ENCODE measurements at regions not wholly inside any gene's neighbourhood (a gene's known extent, or its start where the extent isn't known, plus 50 kb on each side); places are given as distances from the start of the nearest gene placed in this dataset.

DNA sequence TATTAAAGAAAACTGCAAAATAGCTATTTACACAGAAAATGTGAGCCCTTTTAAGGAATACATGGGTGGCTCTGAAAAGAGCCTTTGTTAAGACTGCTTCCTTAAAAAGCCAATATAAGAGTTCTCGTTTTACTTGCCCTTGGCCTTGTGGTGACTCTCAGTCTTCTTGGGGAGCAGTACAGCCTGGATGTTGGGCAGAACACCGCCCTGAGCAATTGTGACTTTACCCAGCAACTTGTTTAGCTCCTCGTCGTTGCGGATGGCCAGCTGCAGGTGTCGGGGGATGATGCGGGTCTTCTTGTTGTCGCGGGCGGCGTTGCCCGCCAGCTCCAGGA, 111.5 kb downstream of the HFE start:
- Histone ChIP-seq H3K27ac (ENCODE audit: low read depth, low read length) (peak overlapping the region; percentile 95), H3K27me3 (ENCODE audit: insufficient read depth, low read length, poor library complexity, severe bottlenecking) (no peaks in the 10 kb centered on the region), H3K4me3 (ENCODE audit: low read length) (peak overlapping the region; percentile 84), H3K36me3 (ENCODE audit: insufficient read depth, low read length) (no peaks in the 10 kb centered on the region), H3K4me1 (ENCODE audit: insufficient read depth, low read length) (peaks cover 19% of the 10 kb centered on the region), H3K9me3 (ENCODE audit: low read length) (no peaks in the 10 kb centered on the region)
- Mint-ChIP-seq H3K4me3 (peak overlapping the region; percentile 95 to 99 (median 96)), H3K36me3 (peaks cover 0 to 26% (median 0%) of the 10 kb centered on the region in 3 donors), H3K9me3 (no peaks in the 10 kb centered on the region), H3K27ac (peak overlapping the region; percentile 93 to 100 (median 98)), H3K27me3 (peaks cover 0 to 4% of the 10 kb centered on the region in 2 donors), H3K4me1 (peaks cover 33 to 61% (median 58%) of the 10 kb centered on the region in 3 donors)
- ChIA-PET POLR2A (interaction anchor here (0.7 to 8.9 kb wide), 40 partner anchors 9 to 1695 kb away, joined by 3 to 426 read pairs (median 10); a partner anchor contains a TSS), CTCF (interaction anchor here (1.0 to 7.9 kb wide), 19 partner anchors 10 to 1610 kb away, joined by 3 to 114 read pairs (median 8); a partner anchor contains a TSS)
- no peak for DNase-seq

DNA sequence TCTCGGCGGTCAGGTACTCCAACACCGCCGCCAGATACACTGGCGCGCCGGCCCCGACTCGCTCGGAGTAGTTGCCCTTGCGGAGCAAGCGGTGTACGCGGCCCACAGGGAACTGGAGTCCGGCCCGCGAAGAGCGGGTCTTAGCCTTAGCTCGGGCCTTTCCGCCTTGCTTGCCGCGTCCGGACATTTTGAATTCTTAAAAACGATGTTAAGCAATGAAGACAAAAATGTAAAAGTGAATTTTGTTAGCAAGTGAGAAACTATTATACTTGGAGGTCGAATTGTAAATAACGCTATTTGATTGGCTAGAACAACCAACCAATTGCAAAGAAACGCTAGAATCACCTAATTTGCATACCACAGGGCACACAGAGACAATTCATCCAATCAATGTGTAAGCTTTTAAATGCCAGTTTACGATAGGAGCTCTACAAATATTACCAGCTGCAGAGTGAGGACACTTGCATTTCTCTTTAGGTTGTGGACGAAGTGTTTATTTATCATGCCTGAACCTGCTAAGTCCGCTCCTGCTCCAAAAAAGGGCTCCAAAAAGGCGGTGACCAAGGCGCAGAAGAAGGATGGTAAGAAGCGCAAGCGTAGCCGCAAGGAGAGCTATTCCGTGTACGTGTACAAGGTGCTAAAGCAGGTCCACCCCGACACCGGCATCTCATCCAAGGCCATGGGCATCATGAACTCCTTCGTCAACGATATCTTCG, 112.0 kb downstream of the HFE start:
- peak overlapping the region; percentile 93 to 100 (median 98) for H3K27ac Mint-ChIP-seq
- H3K9me3 Mint-ChIP-seq: no peaks in the 10 kb centered on the region
- Histone ChIP-seq H3K4me3 (ENCODE audit: low read length) (peak overlapping the region; percentile 84), H3K27me3 (ENCODE audit: insufficient read depth, low read length, poor library complexity, severe bottlenecking) (no peaks in the 10 kb centered on the region), H3K27ac (ENCODE audit: low read depth, low read length) (peak overlapping the region; percentile 95), H3K36me3 (ENCODE audit: insufficient read depth, low read length) (no peaks in the 10 kb centered on the region), H3K4me1 (ENCODE audit: insufficient read depth, low read length) (peaks cover 22% of the 10 kb centered on the region), H3K9me3 (ENCODE audit: low read length) (no peaks in the 10 kb centered on the region)
- H3K4me1 Mint-ChIP-seq: peaks cover 37 to 60% (median 60%) of the 10 kb centered on the region in 3 donors
- peaks cover 0 to 26% (median 0%) of the 10 kb centered on the region in 3 donors for H3K36me3 Mint-ChIP-seq
- peak; percentile 47 to 91 (median 85) for DNase-seq
- H3K27me3 Mint-ChIP-seq: peaks cover 0 to 4% of the 10 kb centered on the region in 2 donors
- ChIA-PET POLR2A (interaction anchor here (0.5 to 8.9 kb wide), 43 partner anchors 9 to 1694 kb away, joined by 3 to 426 read pairs (median 10); partner anchors contain the start of gene HFE), CTCF (interaction anchor here (1.0 to 7.9 kb wide), 17 partner anchors 11 to 1610 kb away, joined by 3 to 114 read pairs (median 8); a partner anchor contains a TSS)
- peak overlapping the region; percentile 95 to 99 (median 96) for H3K4me3 Mint-ChIP-seq

DNA sequence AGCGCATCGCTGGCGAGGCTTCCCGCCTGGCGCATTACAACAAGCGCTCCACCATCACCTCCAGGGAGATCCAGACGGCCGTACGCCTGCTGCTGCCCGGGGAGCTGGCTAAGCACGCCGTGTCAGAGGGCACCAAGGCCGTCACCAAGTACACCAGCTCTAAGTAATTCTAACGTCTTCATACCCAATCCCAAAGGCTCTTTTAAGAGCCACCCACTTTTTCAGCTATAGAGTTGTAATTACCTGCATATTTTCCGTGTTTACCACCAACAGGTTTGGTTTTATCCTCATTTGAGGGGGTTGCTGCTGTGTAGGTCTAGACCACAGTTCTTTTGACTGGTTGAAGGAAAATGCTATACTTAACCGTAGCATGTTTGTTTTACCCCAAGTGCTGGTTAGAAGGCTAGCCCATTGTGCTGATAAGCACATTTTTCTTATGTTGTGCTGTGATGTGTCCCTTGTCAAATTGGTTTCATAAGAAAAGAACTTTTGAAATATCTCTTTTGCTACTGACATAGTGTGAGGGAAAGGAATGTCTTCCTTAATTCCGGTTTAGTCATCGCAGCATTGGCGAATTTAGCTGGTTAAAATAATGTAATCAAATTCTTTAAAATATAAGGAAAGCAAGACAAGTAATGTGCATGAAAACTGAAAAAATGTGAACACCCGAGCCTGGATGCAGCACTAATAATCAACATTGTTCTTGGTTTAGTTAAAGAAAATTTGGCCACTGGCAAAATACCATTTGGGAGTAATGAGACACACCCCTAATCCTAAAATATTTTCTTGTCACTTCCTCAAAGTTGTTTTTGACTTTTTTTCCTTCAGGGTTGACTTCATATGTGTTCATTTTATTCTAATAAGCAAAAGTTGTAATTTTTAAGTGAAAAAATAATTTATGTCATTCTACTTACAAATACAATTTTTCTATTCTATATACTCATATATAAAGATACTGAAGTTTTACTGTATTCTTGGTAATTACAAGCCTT, 112.8 kb downstream of the HFE start:
- DNase-seq: no peak

DNA sequence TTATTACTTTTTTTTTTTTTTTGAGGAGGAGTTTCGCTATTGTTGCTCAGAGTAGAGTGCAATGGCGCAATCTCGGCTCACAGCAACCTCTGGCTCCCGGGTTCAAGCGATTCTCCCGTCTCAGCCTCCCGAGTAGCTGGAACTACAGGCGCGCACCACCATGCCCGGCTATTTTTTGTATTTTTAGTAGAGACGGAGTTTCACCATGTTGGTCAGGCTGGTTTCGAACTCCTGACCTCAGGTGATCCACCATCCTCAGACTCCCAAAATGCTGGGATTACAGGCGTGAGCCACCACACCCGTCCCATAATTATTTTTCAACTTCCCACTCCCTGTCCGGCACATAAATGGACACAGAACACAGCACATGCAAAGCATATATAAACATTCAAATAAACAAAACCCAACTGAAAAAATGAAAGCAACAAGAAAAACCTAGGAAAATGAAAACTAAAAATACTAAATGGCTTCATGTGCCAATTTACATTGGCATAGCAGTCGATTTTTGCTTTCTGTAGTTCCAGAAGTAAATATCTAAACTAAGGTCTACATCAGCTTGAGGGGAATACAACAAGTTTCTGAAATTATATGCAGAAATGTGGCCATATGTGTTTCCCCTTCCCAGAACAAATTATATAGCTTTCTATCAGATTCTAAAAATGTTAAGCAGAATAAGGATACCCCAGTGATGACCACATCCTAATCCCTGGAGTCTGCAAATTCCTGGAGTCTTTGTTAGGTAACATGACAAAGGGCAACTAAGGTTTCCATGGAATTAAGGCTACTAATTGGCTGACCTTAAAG, 113.9 kb downstream of the HFE start:
- DNase-seq: no peak
- H3K4me3 ChIP-seq (ENCODE audit: low read length): no peak overlapping the region
- no peaks in the 10 kb centered on the region for H3K9me3 ChIP-seq (ENCODE audit: low read length)
- peaks cover 23% of the 10 kb centered on the region for H3K4me1 ChIP-seq (ENCODE audit: insufficient read depth, low read length)
- H3K27ac ChIP-seq (ENCODE audit: low read depth, low read length): no peak overlapping the region
- Mint-ChIP-seq H3K4me1 (peaks cover 29 to 49% (median 45%) of the 10 kb centered on the region in 3 donors), H3K9me3 (peaks cover 0 to 3% (median 0%) of the 10 kb centered on the region in 5 donors), H3K36me3 (peaks cover 0 to 31% (median 0%) of the 10 kb centered on the region in 3 donors), H3K4me3 (peak overlapping the region in 2 of 7 donors; percentile 36 to 61), H3K27me3 (peaks cover 0 to 10% of the 10 kb centered on the region in 2 donors), H3K27ac (peak overlapping the region in 4 of 8 donors; percentile 56 to 86 (median 74))
- POLR2A ChIA-PET: interaction anchor here (7.2 to 8.6 kb wide), 3 partner anchors 15 to 76 kb away, joined by 192 to 391 read pairs (median 286); a partner anchor contains a TSS
- CTCF ChIA-PET: no interaction called here
- no peaks in the 10 kb centered on the region for H3K36me3 ChIP-seq (ENCODE audit: insufficient read depth, low read length)
- no peaks in the 10 kb centered on the region for H3K27me3 ChIP-seq (ENCODE audit: insufficient read depth, low read length, poor library complexity, severe bottlenecking)

More for the DNA sequence above, 112.8 kb downstream of the HFE start:
- ChIA-PET POLR2A (interaction anchor here (0.5 to 8.9 kb wide), 40 partner anchors 8 to 1693 kb away, joined by 3 to 426 read pairs (median 10); partner anchors contain the start of gene HFE), CTCF (interaction anchor here (1.0 to 7.9 kb wide), 14 partner anchors 11 to 1609 kb away, joined by 3 to 114 read pairs (median 28); a partner anchor contains a TSS)
- H3K4me1 ChIP-seq (ENCODE audit: insufficient read depth, low read length): peaks cover 14% of the 10 kb centered on the region
- peak overlapping the region; percentile 95 for H3K27ac ChIP-seq (ENCODE audit: low read depth, low read length)
- Mint-ChIP-seq H3K4me1 (peaks cover 35 to 57% (median 53%) of the 10 kb centered on the region in 3 donors), H3K27me3 (peaks cover 0 to 11% of the 10 kb centered on the region in 2 donors), H3K27ac (peak overlapping the region; percentile 93 to 100 (median 98)), H3K36me3 (peaks cover 0 to 33% (median 0%) of the 10 kb centered on the region in 3 donors), H3K4me3 (peak overlapping the region; percentile 95 to 99 (median 96)), H3K9me3 (peaks cover 0 to 3% (median 0%) of the 10 kb centered on the region in 5 donors)
- no peaks in the 10 kb centered on the region for H3K36me3 ChIP-seq (ENCODE audit: insufficient read depth, low read length)
- no peaks in the 10 kb centered on the region for H3K9me3 ChIP-seq (ENCODE audit: low read length)
- peak overlapping the region; percentile 84 for H3K4me3 ChIP-seq (ENCODE audit: low read length)
- H3K27me3 ChIP-seq (ENCODE audit: insufficient read depth, low read length, poor library complexity, severe bottlenecking): no peaks in the 10 kb centered on the region

DNA sequence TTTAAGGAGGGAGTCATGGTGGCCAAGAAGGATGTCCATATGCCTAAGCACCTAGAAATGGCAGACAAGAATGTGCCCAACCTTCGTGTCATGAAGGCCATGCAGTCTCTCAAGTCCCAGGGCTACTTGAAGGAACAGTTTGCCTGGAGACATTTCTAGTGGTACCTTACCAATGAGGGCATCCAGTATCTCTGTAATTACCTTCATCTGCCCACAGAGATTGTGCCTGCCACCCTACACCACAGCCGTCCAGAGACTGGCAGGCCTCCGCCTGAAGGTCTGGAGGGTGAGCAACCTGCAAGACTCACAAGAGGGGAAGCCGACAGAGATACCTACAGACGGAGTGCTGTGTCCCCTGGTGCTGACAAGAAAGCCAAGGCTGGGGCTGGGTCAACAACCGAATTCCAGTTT, 115.0 kb downstream of the HFE start:
- H3K27ac ChIP-seq (ENCODE audit: low read depth, low read length): peak overlapping the region; percentile 25
- H3K4me3 ChIP-seq (ENCODE audit: low read length): no peak overlapping the region
- peaks cover 31% of the 10 kb centered on the region for H3K4me1 ChIP-seq (ENCODE audit: insufficient read depth, low read length)
- no peak overlapping the region for H3K4me3 Mint-ChIP-seq
- peaks cover 28 to 42% (median 34%) of the 10 kb centered on the region in 3 donors for H3K4me1 Mint-ChIP-seq
- CTCF ChIA-PET: no interaction called here
- no peaks in the 10 kb centered on the region for H3K9me3 ChIP-seq (ENCODE audit: low read length)
- POLR2A ChIA-PET: no interaction called here
- H3K36me3 ChIP-seq (ENCODE audit: insufficient read depth, low read length): no peaks in the 10 kb centered on the region
- H3K9me3 Mint-ChIP-seq: peaks cover 0 to 3% (median 0%) of the 10 kb centered on the region in 5 donors
- no peaks in the 10 kb centered on the region for H3K27me3 ChIP-seq (ENCODE audit: insufficient read depth, low read length, poor library complexity, severe bottlenecking)
- peaks cover 0 to 23% (median 0%) of the 10 kb centered on the region in 3 donors for H3K36me3 Mint-ChIP-seq
- no peak overlapping the region for H3K27ac Mint-ChIP-seq
- no peak for DNase-seq
- H3K27me3 Mint-ChIP-seq: peaks cover 0 to 9% of the 10 kb centered on the region in 2 donors

DNA sequence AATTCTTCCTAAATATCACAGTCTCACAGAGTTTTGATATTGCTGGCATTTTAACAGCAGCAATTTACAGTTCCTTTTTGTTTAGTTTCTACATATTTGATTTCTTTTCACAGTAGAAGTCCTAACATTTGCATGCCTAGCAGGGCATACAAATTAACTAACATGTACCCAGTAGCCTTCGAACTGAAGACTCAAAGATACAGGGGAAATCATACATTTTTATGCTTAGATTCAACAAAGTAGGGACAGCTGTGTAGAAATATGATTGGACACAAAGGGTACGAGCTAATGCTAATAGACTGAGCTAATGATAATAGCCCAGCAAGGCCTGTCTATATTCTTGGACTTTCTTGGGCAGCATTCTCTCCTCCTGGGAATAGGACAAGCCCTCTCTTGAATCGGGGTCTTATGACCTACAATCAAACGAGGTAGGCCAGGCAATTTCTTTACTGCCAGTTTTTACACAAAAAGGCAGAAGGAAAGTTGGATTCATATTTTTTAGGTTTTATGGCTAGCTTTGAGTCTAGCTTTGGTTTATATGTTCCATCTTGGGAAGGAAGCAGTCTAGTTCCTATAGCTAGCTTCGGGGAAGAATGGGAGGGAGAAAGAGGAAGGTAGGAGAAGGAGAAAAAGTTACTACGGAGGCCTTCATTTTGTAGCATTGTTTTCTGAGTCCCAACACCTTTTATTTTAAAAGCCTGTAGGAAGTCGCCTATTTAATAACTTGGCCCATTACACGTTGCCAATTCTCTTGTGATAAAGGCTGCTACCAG, 115.8 kb downstream of the HFE start:
- Histone ChIP-seq H3K27ac (ENCODE audit: low read depth, low read length) (peak overlapping the region; percentile 99), H3K27me3 (ENCODE audit: insufficient read depth, low read length, poor library complexity, severe bottlenecking) (no peaks in the 10 kb centered on the region), H3K4me3 (ENCODE audit: low read length) (peak overlapping the region; percentile 14), H3K36me3 (ENCODE audit: insufficient read depth, low read length) (no peaks in the 10 kb centered on the region), H3K4me1 (ENCODE audit: insufficient read depth, low read length) (peaks cover 31% of the 10 kb centered on the region), H3K9me3 (ENCODE audit: low read length) (no peaks in the 10 kb centered on the region)
- Mint-ChIP-seq H3K4me1 (peaks cover 26 to 37% (median 29%) of the 10 kb centered on the region in 3 donors), H3K9me3 (peaks cover 0 to 3% (median 0%) of the 10 kb centered on the region in 5 donors), H3K27me3 (peaks cover 0 to 8% of the 10 kb centered on the region in 2 donors), H3K4me3 (peak overlapping the region in 5 of 7 donors; percentile 1 to 68 (median 24)), H3K36me3 (peaks cover 0 to 21% (median 0%) of the 10 kb centered on the region in 3 donors), H3K27ac (peak overlapping the region; percentile 4 to 90 (median 66))
- ChIA-PET CTCF (interaction anchor here (0.8 to 5.9 kb wide), 5 partner anchors 13 to 71 kb away, joined by 3 to 61 read pairs (median 3); a partner anchor contains a TSS), POLR2A (interaction anchor here (1.4 to 3.8 kb wide), 5 partner anchors 14 to 79 kb away, joined by 4 to 52 read pairs (median 23); a partner anchor contains a TSS)
- no peak for DNase-seq

All from CD8-positive, alpha-beta memory T cell (primary cell).